NCI-H1105 treated with DMSO at 0.1 percent for 48 hours (cell line): ENCODE measurements at regions not wholly inside any gene's neighbourhood (a gene's known extent, or its start where the extent isn't known, plus 50 kb on each side); places are given as distances from the start of the nearest gene placed in this dataset.

Experiments
- DNase-seq: peaks from one replicate; lab custom pipeline; 2025; lab: John Stamatoyannopoulos, UW

DNA sequence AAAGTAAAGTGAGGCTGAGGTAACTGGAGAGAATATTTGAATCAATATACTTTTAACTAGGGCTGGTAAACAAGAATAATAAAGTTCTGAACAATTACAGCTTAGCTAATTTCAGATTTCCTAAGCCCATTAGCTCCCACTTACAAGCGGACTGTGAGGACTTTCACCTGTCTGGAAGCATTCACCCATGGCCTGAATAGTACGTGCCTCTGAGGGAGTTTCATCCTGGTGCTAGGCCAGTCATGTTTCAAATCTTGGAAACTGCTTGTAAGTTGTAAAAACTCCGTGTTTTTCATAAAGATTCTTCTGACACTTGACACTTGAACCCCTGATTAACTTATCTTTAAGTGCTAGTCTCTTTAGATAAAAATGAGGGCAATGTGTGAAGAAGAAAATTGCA is 975.2 kb upstream of the GHITM start:
- DNase-seq: no peak

GRCh38 chr10:83165265-83165664 is 974.0 kb upstream of the GHITM start:
- DNase-seq: no peak

DNA sequence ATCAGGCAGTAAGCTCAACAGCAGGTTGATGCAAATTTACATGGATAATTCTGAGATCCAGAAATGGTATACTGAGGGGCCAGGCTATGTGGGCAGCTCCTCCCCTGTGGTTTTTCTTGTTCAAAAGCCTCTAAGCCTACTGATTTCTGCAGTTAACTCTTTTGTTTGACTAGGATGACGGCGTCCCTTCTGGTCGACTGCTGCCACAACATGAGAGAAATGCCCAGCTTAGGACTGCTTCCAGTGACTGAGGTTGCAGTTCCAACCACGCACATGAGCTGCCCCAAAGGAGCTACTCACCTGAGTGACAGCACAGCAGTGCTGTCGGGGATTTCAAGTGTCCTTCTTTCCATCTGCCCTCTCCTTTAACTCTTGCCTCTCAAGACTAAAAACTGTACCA is 973.0 kb upstream of the GHITM start:
- no peak for DNase-seq

GRCh38 chr10:83167081-83167480 is 972.2 kb upstream of the GHITM start:
- DNase-seq: no peak

- no peak for DNase-seq
These were observed 962.4 kb upstream of the GHITM start for GRCh38 chr10:83176901-83177300.

DNA sequence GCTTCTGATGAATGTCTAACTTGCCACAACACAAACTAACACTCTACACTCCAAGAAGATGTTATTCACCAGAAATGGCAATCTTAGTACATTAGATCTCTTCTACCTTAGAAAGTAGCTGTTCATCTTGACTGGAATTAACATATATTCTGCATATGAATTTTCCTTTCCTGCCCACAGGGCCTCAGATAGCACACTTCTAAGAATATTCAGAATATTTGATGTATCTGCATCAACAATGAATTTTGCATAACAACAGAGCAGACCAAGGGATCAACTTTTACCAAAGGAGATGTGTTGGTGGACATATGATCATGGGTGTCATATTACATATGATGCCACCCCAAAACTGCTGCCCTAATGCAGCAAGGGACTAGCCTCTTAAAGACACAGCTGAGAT is 960.8 kb upstream of the GHITM start:
- no peak for DNase-seq

- no peak for DNase-seq
These were observed 959.9 kb upstream of the GHITM start for GRCh38 chr10:83179371-83179770.

GRCh38 chr10:83182076-83182475 is 957.2 kb upstream of the GHITM start:
- DNase-seq: no peak

DNA sequence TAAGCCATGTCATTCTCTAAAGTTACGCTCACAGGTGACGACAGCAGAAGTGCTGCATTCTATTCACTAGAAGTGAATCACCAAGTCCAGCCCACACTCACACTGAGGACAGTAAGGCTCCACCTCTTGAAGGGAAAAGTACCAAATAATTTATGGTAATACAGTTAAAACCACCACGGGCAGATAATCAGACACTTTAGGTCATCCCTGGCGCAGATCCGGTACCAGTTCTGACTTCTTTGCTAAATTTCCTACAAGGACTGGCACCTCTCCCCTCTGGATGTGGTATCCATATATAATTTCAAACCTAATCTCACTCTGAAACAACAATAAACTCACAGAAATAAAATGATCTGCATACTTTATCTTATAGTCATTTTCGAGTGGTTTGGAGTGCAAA is 954.7 kb upstream of the GHITM start:
- no peak for DNase-seq

GRCh38 chr10:83190614-83191013 is 948.7 kb upstream of the GHITM start:
- no peak for DNase-seq

DNA sequence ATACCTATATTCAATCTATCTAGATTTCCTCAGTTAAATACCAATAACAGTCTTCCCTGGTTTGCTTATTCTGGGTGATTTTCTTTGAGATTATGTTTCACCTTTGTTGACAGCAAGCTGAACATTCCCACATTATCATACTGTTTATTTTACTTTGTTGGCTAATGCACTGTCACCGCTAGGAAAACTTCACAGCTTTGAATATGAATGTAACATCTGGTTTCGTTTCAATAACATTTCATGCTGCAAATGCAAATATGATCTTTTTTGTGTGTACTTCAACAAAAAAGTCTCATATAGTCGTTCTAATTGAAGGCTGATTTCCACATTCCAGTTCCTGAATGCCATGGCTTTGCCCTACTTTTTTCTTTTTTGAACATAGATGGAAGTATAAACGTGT is 946.3 kb upstream of the GHITM start:
- DNase-seq: no peak

DNA sequence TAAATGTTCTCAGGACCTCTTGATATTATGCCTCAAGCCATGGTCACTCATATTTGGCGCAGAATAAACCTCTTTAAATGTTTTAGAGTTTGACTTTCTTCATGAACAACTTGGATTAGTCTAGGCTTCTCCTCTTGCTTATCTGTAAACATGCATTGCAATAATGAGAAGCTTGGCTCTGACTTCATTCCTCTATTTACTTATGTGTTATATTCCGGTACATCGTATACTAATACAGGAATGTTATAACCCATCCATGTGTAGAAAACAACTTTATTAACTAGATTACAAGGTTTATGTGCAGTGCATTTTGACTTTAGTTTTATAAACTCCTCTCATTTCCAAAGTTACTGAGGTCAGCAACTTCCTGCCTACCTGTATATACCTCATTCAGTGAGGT is 944.3 kb upstream of the GHITM start:
- DNase-seq: no peak

DNA sequence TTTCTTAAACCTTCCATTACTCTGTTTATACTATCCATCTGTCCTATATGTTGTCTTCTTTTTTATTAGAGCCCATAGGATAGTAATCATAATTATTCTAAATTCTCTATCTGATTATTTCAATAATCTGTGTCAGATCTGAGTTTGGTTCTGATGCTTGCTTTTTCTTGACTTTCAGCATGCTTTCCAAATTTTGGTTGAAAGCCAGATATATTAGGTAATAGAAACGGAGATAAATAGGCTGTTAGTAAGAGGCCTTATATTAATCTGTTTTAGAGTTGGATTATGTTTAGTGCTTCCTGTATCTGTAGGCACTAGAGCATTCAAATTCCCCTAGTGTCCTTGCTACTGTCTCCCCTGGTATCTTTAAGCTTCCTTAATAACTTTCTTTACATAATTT is 939.9 kb upstream of the GHITM start:
- DNase-seq: no peak

- DNase-seq: no peak
These were observed 933.4 kb upstream of the GHITM start for GRCh38 chr10:83205861-83206260.

DNA sequence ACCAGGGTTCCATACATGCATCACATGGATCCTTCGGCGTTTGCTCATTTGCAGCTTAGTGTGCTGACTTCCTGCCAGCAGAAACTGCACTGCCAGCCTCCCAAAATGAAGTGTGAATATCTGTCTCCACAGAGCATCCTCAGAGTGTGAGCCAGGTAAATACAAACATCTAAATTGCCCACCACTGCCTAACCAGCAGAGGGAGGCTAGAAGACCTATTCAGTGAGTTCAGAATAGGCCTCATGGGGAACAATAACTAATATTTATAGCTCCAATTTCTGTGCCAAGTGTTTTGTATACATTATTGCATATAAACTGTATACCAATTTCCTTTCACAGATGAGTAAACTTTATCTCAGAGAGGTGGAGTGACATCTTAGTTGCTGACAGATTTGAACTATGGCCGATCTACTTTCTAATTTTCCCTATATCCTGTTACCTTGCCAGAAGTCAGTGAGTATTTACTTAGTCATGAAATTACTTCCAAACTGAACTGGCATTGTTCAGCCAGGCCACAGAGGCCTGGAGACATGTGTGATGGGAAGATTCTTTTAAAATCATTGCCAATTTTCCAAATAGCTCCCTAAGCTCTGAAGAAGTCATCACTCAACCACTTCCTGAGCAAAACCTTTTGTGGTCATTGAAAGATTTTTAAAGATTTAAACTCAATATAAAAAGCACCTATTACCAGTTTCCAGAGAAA is 926.5 kb upstream of the GHITM start:
- no peak for DNase-seq

DNA sequence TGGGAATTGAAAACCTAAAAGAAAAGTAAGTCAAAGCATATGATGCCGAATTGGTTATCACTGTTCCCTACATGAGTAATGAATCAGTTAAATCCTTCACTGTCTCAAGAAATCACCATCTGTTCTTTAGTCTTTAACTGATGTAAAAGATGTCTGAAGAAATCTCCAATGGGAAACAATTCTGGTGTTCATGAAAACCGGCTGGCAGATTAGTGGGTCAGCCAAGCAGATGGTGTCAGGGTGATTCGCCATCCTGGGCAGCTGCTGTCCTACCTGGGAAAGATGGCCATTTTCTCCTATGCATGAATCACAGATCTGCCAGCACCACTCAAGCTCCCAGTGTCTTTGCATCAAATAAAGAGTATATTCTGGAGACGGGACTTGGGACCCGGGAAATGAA is 925.2 kb upstream of the GHITM start:
- no peak for DNase-seq

DNA sequence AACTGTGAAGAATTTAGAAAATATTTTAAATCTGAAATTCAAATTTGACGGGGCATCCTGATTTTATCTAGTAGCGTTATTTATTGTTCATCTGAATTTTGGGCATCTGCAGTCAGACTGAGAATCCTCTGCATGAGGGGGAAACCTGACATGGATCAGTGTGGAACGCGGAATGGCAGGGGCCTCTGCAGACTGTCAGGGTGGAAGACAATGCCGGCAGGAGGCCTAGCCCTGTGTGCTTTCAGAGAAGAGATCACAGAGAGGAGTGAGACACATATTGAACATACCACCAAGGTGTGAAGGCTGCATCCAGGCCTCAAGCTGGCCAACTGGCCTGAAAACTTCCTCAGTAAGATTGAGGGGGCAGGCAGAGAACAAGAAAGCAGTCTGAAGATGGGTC is 921.1 kb upstream of the GHITM start:
- DNase-seq: no peak

DNA sequence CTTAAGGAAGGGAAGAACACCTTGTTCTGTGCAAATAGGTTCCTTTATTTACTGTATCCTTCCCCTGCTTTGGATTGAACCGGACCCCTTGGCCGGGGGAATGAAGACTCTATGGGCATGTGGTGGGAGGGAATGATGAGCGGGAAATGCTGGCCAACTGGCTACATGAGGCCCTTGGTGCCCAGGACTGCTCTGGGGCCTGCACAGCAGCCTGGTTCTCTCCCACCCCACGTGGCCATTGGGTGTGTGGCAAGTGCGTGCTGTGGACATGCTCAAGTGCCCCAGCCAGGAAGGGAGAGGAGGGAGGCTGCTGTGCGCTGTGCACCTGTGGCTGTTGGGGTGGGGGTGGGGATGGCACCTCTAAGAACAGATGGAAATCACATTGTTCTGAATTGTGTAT is 917.0 kb upstream of the GHITM start:
- DNase-seq: no peak

DNA sequence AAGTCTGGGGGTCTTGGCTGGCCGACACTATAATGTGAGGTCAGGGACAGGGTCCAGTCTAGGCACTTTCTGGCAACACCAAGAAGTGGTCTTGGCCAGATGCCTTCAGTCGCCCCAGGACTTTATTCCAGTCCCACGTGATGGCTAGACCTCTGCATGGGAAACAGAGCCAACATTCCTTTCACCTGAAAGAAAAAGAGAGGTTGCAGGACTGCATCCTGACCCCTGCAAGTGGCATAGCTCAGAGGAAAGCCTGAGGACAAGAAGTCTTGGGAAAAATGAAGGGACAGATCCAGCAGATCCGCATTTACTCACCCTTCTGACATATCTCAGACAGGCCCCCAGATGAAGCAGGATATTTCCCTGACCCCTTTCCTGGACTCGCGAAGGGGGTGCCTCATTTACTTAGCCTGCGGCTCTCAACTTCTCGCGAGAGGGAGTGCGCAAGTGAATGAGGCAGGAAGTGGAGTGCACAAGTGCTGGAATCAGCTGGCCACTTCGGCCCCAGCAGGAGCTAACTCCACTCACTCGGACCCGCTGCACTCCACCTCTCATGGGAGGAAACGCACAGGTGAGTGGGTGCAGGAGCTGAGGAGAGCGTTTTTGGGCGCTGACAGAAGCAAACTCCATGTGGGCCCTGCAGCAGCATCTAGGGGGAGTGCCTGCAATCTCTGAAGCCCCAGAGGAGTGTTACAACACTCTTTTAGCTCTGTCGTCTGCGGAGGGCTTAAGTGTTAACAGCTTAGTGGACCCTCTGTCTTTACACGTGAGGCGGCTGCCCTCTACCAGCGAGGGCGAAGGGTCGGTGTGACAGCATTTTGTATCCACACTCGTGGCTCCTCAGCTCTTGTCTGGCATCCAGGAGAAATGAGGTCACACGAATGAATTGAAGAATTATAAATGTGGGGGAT is 916.2 kb upstream of the GHITM start:
- no peak for DNase-seq

- DNase-seq: no peak
These were observed 913.5 kb upstream of the GHITM start for GRCh38 chr10:83225781-83226180.

GRCh38 chr10:83229991-83230390 is 909.3 kb upstream of the GHITM start:
- DNase-seq: no peak

DNA sequence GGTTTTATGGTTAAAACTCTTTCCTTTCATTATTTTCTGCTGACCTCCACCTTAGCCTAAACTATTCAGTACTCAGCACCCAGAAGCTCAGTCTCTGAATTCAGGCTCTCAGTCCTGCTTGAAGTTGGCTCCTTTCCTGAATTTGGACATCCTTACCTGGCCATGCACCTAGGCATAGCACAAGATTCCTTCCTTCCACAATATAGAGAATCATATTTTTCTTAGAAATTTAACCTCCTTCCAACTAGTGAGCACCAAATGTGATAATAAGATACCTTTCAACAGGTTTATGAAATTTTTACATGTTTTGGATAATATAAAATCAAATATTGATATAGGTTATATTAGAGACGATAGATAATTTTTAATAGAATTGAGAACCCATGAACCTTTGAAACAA is 905.6 kb upstream of the GHITM start:
- no peak for DNase-seq

DNA sequence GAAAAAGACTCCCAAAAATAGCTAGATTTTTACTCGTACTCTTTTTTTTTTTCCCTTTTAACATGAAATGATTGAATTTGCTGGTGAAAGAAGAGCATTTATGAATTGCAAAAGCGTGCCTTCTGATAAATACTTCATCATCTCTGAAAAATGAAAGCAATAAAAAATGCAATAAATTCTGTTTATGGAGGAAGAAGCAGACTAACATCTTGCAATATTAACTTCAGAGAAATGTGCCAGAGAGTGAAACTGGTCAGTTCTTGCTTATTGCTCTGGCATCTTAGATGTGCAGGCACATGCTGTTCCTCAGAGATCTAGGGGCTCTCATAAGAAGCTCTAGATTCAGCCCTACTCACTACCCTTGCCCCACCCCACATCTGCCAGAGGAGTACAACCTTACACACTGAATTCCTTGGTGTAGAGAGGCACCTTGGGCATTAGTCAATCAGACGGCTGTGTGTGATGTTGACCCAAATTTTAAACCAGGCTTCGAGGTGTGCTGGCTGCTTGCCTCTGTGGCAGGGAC is 891.1 kb upstream of the GHITM start:
- no peak for DNase-seq
